IMR-90 (cell line): ENCODE measurements at regions not wholly inside any gene's neighbourhood (a gene's known extent, or its start where the extent isn't known, plus 50 kb on each side); places are given as distances from the start of the nearest gene placed in this dataset.

ENCODE experiments used
- ATAC-seq: fragments of 200-7000 bp; cut with Tn5 transposase; 2 replicates; pipeline ENCODE4 v1.9.1; 2020; ENCODE audit warnings: low read depth, mild to moderate bottlenecking, moderate library complexity
- BruUV-seq: library from RNA; stranded (reverse); fragments of 400-500 nt; replicated peaks from 2 replicates; lab custom pipeline; 2021; lab: Mats Ljungman, UMichigan
- CTCF ChIA-PET: fragments of 300-600 bp; formaldehyde crosslinking; extraction: SDS; loops from one replicate; lab custom pipeline; 2021; ENCODE audit warnings: antibody characterized with exemption; lab: Yijun Ruan, JAX
- POLR2A ChIA-PET: fragments of 300-600 bp; sonication (Branson Sonifier 250); formaldehyde crosslinking; loops from one replicate; lab custom pipeline; 2022; ENCODE audit warnings: antibody characterized with exemption; ENCODE audit not compliant: unreplicated experiment; lab: Charles Lee
- DNase-seq: peaks from one replicate; pipeline ENCODE4 v3.0.0; 2013
- H2AFZ ChIP-seq: replicated peaks from 2 replicates; pipeline ENCODE3; 2013; ENCODE audit warnings: low read length, mild to moderate bottlenecking; ENCODE audit not compliant: poor library complexity
- H2AK5ac ChIP-seq: 2 replicates; pipeline ENCODE4 v1.6.1; 2013; ENCODE audit warnings: low read depth, low read length, inconsistent platforms
- H2AK9ac ChIP-seq: replicated peaks from 2 replicates; pipeline ENCODE3; 2013; ENCODE audit warnings: mild to moderate bottlenecking, low read depth, low read length, moderate library complexity; ENCODE audit not compliant: poor library complexity
- H2BK120ac ChIP-seq: 2 replicates; pipeline ENCODE4 v1.6.1; 2013; ENCODE audit warnings: low read depth, low read length, inconsistent platforms
- H2BK15ac ChIP-seq: 3 replicates; pipeline ENCODE4 v1.6.1; 2013; ENCODE audit warnings: low read depth, low read length, inconsistent platforms
- H2BK20ac ChIP-seq: 2 replicates; pipeline ENCODE4 v1.6.1; 2013; ENCODE audit warnings: low read depth, mild to moderate bottlenecking, inconsistent platforms, low read length, moderate library complexity
- H2BK5ac ChIP-seq: 2 replicates; pipeline ENCODE4 v1.6.1; 2013; ENCODE audit warnings: mild to moderate bottlenecking, low read depth, low read length, inconsistent platforms; ENCODE audit not compliant: poor library complexity, severe bottlenecking
- H3K14ac ChIP-seq: replicated peaks from 2 replicates; pipeline ENCODE4 v1.6.1; 2013; ENCODE audit warnings: low read depth, low read length, inconsistent platforms
- H3K18ac ChIP-seq: 2 replicates; pipeline ENCODE4 v1.6.1; 2013; ENCODE audit warnings: low read depth, low read length, control low read depth
- H3K23ac ChIP-seq: 2 replicates; pipeline ENCODE4 v1.6.1; 2013; ENCODE audit warnings: low read depth, low read length, inconsistent platforms
- H3K27ac ChIP-seq: 2 replicates; pipeline ENCODE4 v1.5.1; 2013; ENCODE audit warnings: mild to moderate bottlenecking, control low read depth, low read length; ENCODE audit not compliant: insufficient read depth
- H3K27me3 ChIP-seq: 2 replicates; pipeline ENCODE4 v1.6.1; 2013; ENCODE audit warnings: low read length; ENCODE audit not compliant: control insufficient read depth, insufficient read depth
- H3K36me3 ChIP-seq: 2 replicates; pipeline ENCODE4 v1.6.1; 2013; ENCODE audit warnings: low read length, mixed read lengths; ENCODE audit not compliant: control insufficient read depth, insufficient read depth
- H3K4ac ChIP-seq: 2 replicates; pipeline ENCODE4 v1.6.1; 2013; ENCODE audit warnings: low read depth, low read length, inconsistent platforms
- H3K4me1 ChIP-seq: 2 replicates; pipeline ENCODE4 v1.6.1; 2013; ENCODE audit warnings: low read length, mixed read lengths; ENCODE audit not compliant: control insufficient read depth, insufficient read depth
- H3K4me2 ChIP-seq: 2 replicates; pipeline ENCODE4 v1.6.1; 2013; ENCODE audit warnings: low read depth, mild to moderate bottlenecking, control low read depth, low read length, moderate library complexity
- H3K4me3 ChIP-seq: 2 replicates; pipeline ENCODE4 v1.5.1; 2013; ENCODE audit warnings: low read depth, mild to moderate bottlenecking, control low read depth, low read length, moderate library complexity; ENCODE audit not compliant: insufficient read depth
- H3K56ac ChIP-seq: 2 replicates; pipeline ENCODE4 v1.6.1; 2013; ENCODE audit warnings: low read length, inconsistent platforms; ENCODE audit not compliant: insufficient read depth; ENCODE audit errors: extremely low read depth
- H3K79me1 ChIP-seq, 2 experiments: 2 replicates each; pipeline ENCODE4 v1.6.1; 2013; ENCODE audit warnings: low read length in 2 of 2, inconsistent platforms in 1 of 2, low read depth in 1 of 2
- H3K9ac ChIP-seq: 2 replicates; pipeline ENCODE4 v1.6.1; 2013; ENCODE audit warnings: low read depth, low read length, control low read depth
- H3K9me1 ChIP-seq: 2 replicates; pipeline ENCODE4 v1.6.1; 2013; ENCODE audit warnings: low read length, inconsistent platforms; ENCODE audit not compliant: insufficient read depth
- H3K9me3 ChIP-seq: 2 replicates; pipeline ENCODE4 v1.6.1; 2013; ENCODE audit warnings: low read length; ENCODE audit not compliant: control insufficient read depth, insufficient read depth
- H4K20me1 ChIP-seq: 2 replicates; pipeline ENCODE4 v1.6.1; 2013; ENCODE audit warnings: low read length, inconsistent platforms; ENCODE audit not compliant: insufficient read depth
- H4K5ac ChIP-seq: 2 replicates; pipeline ENCODE4 v1.6.1; 2013; ENCODE audit warnings: mild to moderate bottlenecking, low read depth, low read length, control low read depth
- H4K8ac ChIP-seq, 2 experiments: 2 replicates each; pipeline ENCODE4 v1.6.1; 2013; ENCODE audit warnings: low read depth in 2 of 2, low read length in 2 of 2, control low read depth in 1 of 2, inconsistent platforms in 1 of 2
- H4K91ac ChIP-seq: 2 replicates; pipeline ENCODE4 v1.6.1; 2013; ENCODE audit warnings: low read depth, low read length, inconsistent platforms; ENCODE audit not compliant: insufficient read depth
- BHLHE40 ChIP-seq: fragments of 150-350 bp; IDR thresholded peaks from 2 replicates; pipeline ENCODE4 v1.6.1; 2016; ENCODE audit warnings: mild to moderate bottlenecking, low read depth, low read length
- CEBPB ChIP-seq: IDR thresholded peaks from 2 replicates; pipeline ENCODE4 v1.6.1; 2012; ENCODE audit warnings: low read depth, low read length, improper control_type of control experiment
- CHD1 ChIP-seq: IDR thresholded peaks from 2 replicates; pipeline ENCODE4 v1.6.1; 2012; ENCODE audit warnings: low read depth, low read length, improper control_type of control experiment
- FOS ChIP-seq: fragments of 150-350 bp; IDR thresholded peaks from 2 replicates; pipeline ENCODE4 v1.6.1; 2016; ENCODE audit warnings: low read depth, low read length
- MAFK ChIP-seq: IDR thresholded peaks from 2 replicates; pipeline ENCODE4 v1.6.1; 2012; ENCODE audit warnings: low read depth, low read length, improper control_type of control experiment
- MAZ ChIP-seq: IDR thresholded peaks from 2 replicates; pipeline ENCODE4 v1.6.1; 2012; ENCODE audit warnings: low read depth, mild to moderate bottlenecking, low read length, improper control_type of control experiment, moderate library complexity, borderline replicate concordance
- MXI1 ChIP-seq: IDR thresholded peaks from 2 replicates; pipeline ENCODE4 v1.6.1; 2012; ENCODE audit warnings: low read depth, mild to moderate bottlenecking, low read length, moderate library complexity, borderline replicate concordance
- NFE2L2 ChIP-seq: fragments of 150-350 bp; IDR thresholded peaks from 2 replicates; pipeline ENCODE4 v1.6.1; 2016; ENCODE audit warnings: low read depth, mild to moderate bottlenecking, low read length
- POLR2A ChIP-seq: IDR thresholded peaks from 2 replicates; pipeline ENCODE4 v1.6.1; 2012; ENCODE audit warnings: mild to moderate bottlenecking, low read depth, low read length
- RAD21 ChIP-seq: IDR thresholded peaks from 2 replicates; pipeline ENCODE4 v1.6.1; 2012; ENCODE audit warnings: low read length, improper control_type of control experiment
- RCOR1 ChIP-seq: IDR thresholded peaks from 2 replicates; pipeline ENCODE4 v1.6.1; 2012; ENCODE audit warnings: mild to moderate bottlenecking, low read length, improper control_type of control experiment; ENCODE audit not compliant: insufficient replicate concordance
- RFX5 ChIP-seq: IDR thresholded peaks from 2 replicates; pipeline ENCODE4 v1.8.0; 2012; ENCODE audit warnings: low read depth, mild to moderate bottlenecking, low read length, moderate library complexity
- SMC3 ChIP-seq: fragments of 150-350 bp; IDR thresholded peaks from 2 replicates; pipeline ENCODE4 v1.6.1; 2016; ENCODE audit warnings: low read depth, mild to moderate bottlenecking, antibody characterized with exemption, low read length, moderate library complexity
- WGBS, 2 experiments: methylation state at CpG; one replicate each; pipeline versions ENCODE4 v1.1.5 to v1.1.7; 2013; ENCODE audit warnings: missing lambda C conversion rate in 2 of 2; ENCODE audit not compliant: insufficient read length in 1 of 2; ENCODE audit errors: extremely low coverage in 2 of 2; 5-methylcytosine and 5-hydroxymethylcytosine counted together
- dilution Hi-C: fragments of 300-500 bp; cut with HindIII; formaldehyde crosslinking; loops from one replicate; pipeline ENCODE4 v1.14.3; 2018; ENCODE audit warnings: low sequenced_read_pairs; ENCODE audit not compliant: unreplicated experiment
- in situ Hi-C: fragments of 300-500 bp; cut with MboI; formaldehyde crosslinking; loops from 3 replicates; pipeline ENCODE4 v1.14.3; 2019; ENCODE audit warnings: low sequenced_read_pairs, inconsistent platforms, mixed read lengths
- intact Hi-C: fragments of 100-400 bp; cut with micrococcal nuclease; formaldehyde crosslinking; loops from 2 replicates; pipeline ENCODE4 v1.10.0; 2022
- TF ChIP-seq, protein P1 (sequence below): conservative IDR thresholded peaks from 2 replicates; pipeline ENCODE4 v1.5.1; 2012; ENCODE audit warnings: mild to moderate bottlenecking, low read depth, low read length, improper control_type of control experiment
- TF ChIP-seq, protein P2 (sequence below): fragments of 150-350 bp; IDR thresholded peaks from 2 replicates; pipeline ENCODE4 v1.6.1; 2017; ENCODE audit warnings: mild to moderate bottlenecking, antibody characterized with exemption, low read length, low read depth
- TF ChIP-seq, protein P3 (sequence below): fragments of 150-350 bp; IDR thresholded peaks from 2 replicates; pipeline ENCODE4 v1.6.1; 2016; ENCODE audit warnings: low read depth, mild to moderate bottlenecking, low read length, moderate library complexity, borderline replicate concordance

DNA sequence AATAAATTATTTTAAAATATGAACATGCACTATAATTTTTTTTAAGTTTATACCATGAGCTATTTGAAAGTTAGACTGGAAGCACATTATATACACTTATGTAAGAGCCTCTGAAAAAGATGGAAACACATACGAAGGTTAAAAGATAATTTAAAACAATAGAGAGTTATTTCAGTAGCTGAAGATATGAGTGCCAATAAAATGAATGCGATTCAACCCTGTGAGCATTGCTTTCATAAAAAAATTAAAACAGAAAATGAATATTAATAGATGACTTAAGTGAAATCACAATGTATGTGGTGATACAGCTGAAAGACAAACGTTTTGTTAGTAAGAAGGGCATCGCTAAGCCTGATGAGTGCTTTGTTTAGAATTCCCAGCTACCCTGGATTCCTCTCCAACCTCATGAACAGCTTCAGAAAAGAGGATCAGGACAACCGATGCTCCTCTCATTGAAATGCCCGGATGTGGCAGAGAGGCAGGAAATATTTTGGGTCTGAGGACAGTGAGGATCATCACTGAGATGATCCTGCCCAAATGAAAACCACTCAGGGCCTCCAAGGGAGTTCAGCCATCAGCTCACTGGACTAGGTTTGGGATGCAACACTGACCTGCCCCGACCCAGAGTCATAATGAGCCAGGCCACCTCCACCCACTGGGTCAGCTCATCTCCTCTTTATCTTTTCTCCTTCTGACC is 60.2 kb upstream of the TOP3B start:
- WGBS, 2 experiments = no CpG with 5 or more reads among the region's 7 CpGs
- H3K14ac ChIP-seq = no peak overlapping the region
- dilution Hi-C loops = no loop called here
- H3K9ac ChIP-seq = no peak overlapping the region
- no peak overlapping the region for H2BK120ac ChIP-seq
- no peaks in the 10 kb centered on the region for H3K79me1 ChIP-seq
- no peak overlapping the region for H3K23ac ChIP-seq
- no peaks in the 10 kb centered on the region for H3K9me3 ChIP-seq
- intact Hi-C loops = no loop called here
- no peak overlapping the region for H4K5ac ChIP-seq
- DNase-seq (no peak), ATAC-seq (no peak)
- no peak overlapping the region for H3K4ac ChIP-seq
- H2AK5ac ChIP-seq = no peak overlapping the region
- ChIA-PET POLR2A (no interaction called here), CTCF (interaction anchor here (0.6 to 1.9 kb wide), 2 partner anchors 12 to 19 kb away, joined by 3 to 8 read pairs; no protein-coding TSS in a partner anchor)
- peaks cover 13% of the 10 kb centered on the region for H3K9me1 ChIP-seq
- H3K4me1 ChIP-seq = peaks cover 10% of the 10 kb centered on the region
- no peak overlapping the region for H3K4me3 ChIP-seq
- no peak overlapping the region for H2BK20ac ChIP-seq
- H2BK5ac ChIP-seq = no peak overlapping the region
- H3K56ac ChIP-seq = no peak overlapping the region
- no peak overlapping the region for H4K8ac ChIP-seq
- H3K18ac ChIP-seq = no peak overlapping the region
- no peaks in the 10 kb centered on the region for H3K36me3 ChIP-seq
- BruUV-seq = no TSS peak
- H3K27me3 ChIP-seq = peaks cover 16% of the 10 kb centered on the region
- no peak overlapping the region for H2BK15ac ChIP-seq
- H3K4me2 ChIP-seq = no peak overlapping the region
- no peaks in the 10 kb centered on the region; the same call in 1 of the 2 replicates for H4K20me1 ChIP-seq
- H2AFZ ChIP-seq = no peak overlapping the region
- no peak overlapping the region for H2AK9ac ChIP-seq
- in situ Hi-C loops = no loop called here
- H4K91ac ChIP-seq = no peak overlapping the region
- H3K27ac ChIP-seq = no peak overlapping the region
- TF ChIP-seq, protein P1, sequence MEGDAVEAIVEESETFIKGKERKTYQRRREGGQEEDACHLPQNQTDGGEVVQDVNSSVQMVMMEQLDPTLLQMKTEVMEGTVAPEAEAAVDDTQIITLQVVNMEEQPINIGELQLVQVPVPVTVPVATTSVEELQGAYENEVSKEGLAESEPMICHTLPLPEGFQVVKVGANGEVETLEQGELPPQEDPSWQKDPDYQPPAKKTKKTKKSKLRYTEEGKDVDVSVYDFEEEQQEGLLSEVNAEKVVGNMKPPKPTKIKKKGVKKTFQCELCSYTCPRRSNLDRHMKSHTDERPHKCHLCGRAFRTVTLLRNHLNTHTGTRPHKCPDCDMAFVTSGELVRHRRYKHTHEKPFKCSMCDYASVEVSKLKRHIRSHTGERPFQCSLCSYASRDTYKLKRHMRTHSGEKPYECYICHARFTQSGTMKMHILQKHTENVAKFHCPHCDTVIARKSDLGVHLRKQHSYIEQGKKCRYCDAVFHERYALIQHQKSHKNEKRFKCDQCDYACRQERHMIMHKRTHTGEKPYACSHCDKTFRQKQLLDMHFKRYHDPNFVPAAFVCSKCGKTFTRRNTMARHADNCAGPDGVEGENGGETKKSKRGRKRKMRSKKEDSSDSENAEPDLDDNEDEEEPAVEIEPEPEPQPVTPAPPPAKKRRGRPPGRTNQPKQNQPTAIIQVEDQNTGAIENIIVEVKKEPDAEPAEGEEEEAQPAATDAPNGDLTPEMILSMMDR = no peak
- TF ChIP-seq BHLHE40 (no peak), FOS (no peak), CEBPB (no peak), MAFK (no peak), RCOR1 (no peak), MAZ (no peak), SMC3 (no peak), NFE2L2 (no peak), POLR2A (no peak), RFX5 (no peak), RAD21 (no peak), CHD1 (no peak), MXI1 (no peak)
- TF ChIP-seq, protein P2, sequence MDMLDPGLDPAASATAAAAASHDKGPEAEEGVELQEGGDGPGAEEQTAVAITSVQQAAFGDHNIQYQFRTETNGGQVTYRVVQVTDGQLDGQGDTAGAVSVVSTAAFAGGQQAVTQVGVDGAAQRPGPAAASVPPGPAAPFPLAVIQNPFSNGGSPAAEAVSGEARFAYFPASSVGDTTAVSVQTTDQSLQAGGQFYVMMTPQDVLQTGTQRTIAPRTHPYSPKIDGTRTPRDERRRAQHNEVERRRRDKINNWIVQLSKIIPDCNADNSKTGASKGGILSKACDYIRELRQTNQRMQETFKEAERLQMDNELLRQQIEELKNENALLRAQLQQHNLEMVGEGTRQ = no peak
- TF ChIP-seq, protein P3, sequence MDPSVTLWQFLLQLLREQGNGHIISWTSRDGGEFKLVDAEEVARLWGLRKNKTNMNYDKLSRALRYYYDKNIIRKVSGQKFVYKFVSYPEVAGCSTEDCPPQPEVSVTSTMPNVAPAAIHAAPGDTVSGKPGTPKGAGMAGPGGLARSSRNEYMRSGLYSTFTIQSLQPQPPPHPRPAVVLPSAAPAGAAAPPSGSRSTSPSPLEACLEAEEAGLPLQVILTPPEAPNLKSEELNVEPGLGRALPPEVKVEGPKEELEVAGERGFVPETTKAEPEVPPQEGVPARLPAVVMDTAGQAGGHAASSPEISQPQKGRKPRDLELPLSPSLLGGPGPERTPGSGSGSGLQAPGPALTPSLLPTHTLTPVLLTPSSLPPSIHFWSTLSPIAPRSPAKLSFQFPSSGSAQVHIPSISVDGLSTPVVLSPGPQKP = no peak
